ENCODE measurements at regions not wholly inside any gene's neighbourhood (a gene's known extent, or its start where the extent isn't known, plus 50 kb on each side); places are given as distances from the start of the nearest gene placed in this dataset.

- no peak for DNase-seq
- POLR2A ChIA-PET: no interaction called here
- Mint-ChIP-seq H3K4me3 (no peak overlapping the region), H3K27me3 (no peaks in the 10 kb centered on the region), H3K36me3 (ENCODE audit: low read depth) (no peaks in the 10 kb centered on the region), H3K4me1 (no peaks in the 10 kb centered on the region), H3K27ac (no peak overlapping the region), H3K9me3 (no peaks in the 10 kb centered on the region)
- CTCF ChIA-PET: no interaction called here
Measured at GRCh38 chr2:137729305-137729704, 235.0 kb upstream of the HNMT start.

- no peaks in the 10 kb centered on the region for H3K36me3 Mint-ChIP-seq (ENCODE audit: low read depth)
- no peaks in the 10 kb centered on the region for H3K9me3 Mint-ChIP-seq
- H3K27me3 Mint-ChIP-seq: no peaks in the 10 kb centered on the region
- DNase-seq: no peak
- no peak overlapping the region for H3K27ac Mint-ChIP-seq
- no peak overlapping the region for H3K4me3 Mint-ChIP-seq
- no peaks in the 10 kb centered on the region for H3K4me1 Mint-ChIP-seq
- ChIA-PET POLR2A (no interaction called here), CTCF (no interaction called here)
Measured at GRCh38 chr2:137737559-137737958, 226.7 kb upstream of the HNMT start.

DNA sequence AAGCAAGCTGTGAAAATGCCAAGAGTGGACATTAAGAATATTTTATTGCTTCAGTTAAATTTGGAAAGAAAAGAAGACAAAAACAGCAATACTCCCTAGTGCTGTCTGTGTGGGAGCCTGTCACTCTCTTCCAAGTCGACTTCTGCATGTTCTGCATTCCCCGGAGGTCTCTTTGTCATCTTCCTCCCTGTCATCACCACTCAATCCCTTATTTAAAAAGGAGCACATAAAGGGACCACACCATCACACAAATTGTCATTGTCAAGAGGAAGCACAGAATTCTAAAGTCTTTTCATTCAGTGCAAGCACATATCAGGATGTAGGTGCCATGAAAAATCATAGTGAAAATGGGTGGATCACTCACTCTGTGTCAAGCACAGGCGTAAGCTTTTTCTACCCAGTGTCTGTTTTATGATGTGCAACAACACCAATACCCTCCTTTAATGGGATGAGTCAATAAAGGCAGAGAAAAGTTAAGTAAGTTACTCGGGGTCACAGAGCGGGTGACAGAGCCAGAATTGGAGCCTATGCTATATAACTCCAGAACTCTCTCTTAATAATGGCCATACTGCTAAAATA lies 222.4 kb upstream of the HNMT start:
- DNase-seq: no peak
- ChIA-PET CTCF (no interaction called here), POLR2A (no interaction called here)
- no peaks in the 10 kb centered on the region for H3K27me3 Mint-ChIP-seq
- no peaks in the 10 kb centered on the region for H3K36me3 Mint-ChIP-seq (ENCODE audit: low read depth)
- H3K27ac Mint-ChIP-seq: no peak overlapping the region
- no peaks in the 10 kb centered on the region for H3K9me3 Mint-ChIP-seq
- no peaks in the 10 kb centered on the region for H3K4me1 Mint-ChIP-seq
- H3K4me3 Mint-ChIP-seq: no peak overlapping the region

DNA sequence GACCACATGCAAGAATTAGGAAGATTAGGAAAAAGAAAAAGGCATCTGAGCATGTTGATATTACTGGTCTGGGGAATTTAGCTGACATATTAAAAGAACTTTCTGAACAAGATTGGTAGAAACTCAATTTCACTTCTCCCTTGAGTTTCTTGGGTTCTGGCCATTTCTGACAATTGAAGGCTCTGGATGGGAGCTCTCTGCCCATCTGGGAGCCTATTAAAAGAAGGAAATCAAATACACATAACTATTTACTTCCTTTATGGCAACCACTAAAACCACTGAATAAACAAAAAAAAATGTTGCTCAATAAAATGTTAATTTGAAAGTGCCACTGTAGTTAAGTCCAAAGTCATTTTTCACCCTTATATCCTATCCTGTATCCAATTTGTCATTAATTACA lies 216.8 kb upstream of the HNMT start:
- DNase-seq: no peak
- POLR2A ChIA-PET: no interaction called here
- Mint-ChIP-seq H3K27ac (no peak overlapping the region), H3K4me3 (no peak overlapping the region), H3K4me1 (no peaks in the 10 kb centered on the region), H3K27me3 (no peaks in the 10 kb centered on the region), H3K36me3 (ENCODE audit: low read depth) (no peaks in the 10 kb centered on the region), H3K9me3 (no peaks in the 10 kb centered on the region)
- CTCF ChIA-PET: no interaction called here

DNA sequence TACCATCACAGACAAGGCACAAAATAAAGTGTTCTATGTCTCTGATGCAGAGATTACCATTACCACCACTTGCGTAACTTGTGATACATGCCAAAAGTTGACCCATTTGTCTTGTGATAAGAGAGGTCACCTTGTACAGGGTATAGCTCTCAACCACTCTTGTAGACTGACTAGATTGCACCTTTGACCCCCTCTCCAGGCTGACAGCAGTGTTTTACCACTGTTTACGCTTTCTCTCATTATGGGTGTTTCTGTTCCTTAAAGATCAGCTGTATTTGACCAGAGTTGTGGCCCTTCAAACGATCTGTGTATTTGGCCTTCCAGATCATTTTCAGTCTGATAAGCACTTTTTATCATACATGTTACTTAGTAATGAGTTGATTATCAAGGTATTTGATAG lies 215.7 kb upstream of the HNMT start:
- ChIA-PET CTCF (no interaction called here), POLR2A (no interaction called here)
- Mint-ChIP-seq H3K4me3 (no peak overlapping the region), H3K27ac (no peak overlapping the region), H3K27me3 (no peaks in the 10 kb centered on the region), H3K36me3 (ENCODE audit: low read depth) (no peaks in the 10 kb centered on the region), H3K9me3 (no peaks in the 10 kb centered on the region), H3K4me1 (no peaks in the 10 kb centered on the region)
- no peak for DNase-seq

DNA sequence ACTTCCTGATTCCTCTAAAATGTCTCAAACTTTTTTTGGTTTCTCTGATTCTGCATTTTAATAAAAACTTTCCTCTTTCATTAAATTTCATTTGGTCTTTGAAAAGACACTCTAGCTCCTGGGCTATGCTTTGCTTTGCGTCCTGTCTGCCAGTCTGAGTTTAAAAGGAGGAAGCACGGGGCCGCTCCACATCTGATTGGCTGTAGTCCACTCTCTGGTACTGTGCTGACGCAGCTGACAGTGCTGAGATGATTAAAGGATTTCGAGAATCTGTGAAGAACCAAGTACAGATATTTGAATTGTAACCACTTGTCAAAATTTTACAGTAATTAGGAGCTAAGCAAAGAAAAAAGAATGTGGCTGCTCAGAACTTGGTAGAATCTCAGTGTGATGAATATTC lies 199.6 kb upstream of the HNMT start:
- no peak overlapping the region for H3K27ac Mint-ChIP-seq
- no peak overlapping the region for H3K4me3 Mint-ChIP-seq
- no peaks in the 10 kb centered on the region for H3K4me1 Mint-ChIP-seq
- no peak for DNase-seq
- CTCF ChIA-PET: no interaction called here
- peaks cover under 1% of the 10 kb centered on the region for H3K9me3 Mint-ChIP-seq
- H3K27me3 Mint-ChIP-seq: no peaks in the 10 kb centered on the region
- POLR2A ChIA-PET: no interaction called here
- H3K36me3 Mint-ChIP-seq (ENCODE audit: low read depth): no peaks in the 10 kb centered on the region

- no peaks in the 10 kb centered on the region for H3K9me3 Mint-ChIP-seq
- no peaks in the 10 kb centered on the region for H3K36me3 Mint-ChIP-seq (ENCODE audit: low read depth)
- H3K27ac Mint-ChIP-seq: no peak overlapping the region
- no peak overlapping the region for H3K4me3 Mint-ChIP-seq
- no peak for DNase-seq
- ChIA-PET CTCF (no interaction called here), POLR2A (no interaction called here)
- no peaks in the 10 kb centered on the region for H3K4me1 Mint-ChIP-seq
- no peaks in the 10 kb centered on the region for H3K27me3 Mint-ChIP-seq
Measured at GRCh38 chr2:137769406-137769805, 194.9 kb upstream of the HNMT start.

DNA sequence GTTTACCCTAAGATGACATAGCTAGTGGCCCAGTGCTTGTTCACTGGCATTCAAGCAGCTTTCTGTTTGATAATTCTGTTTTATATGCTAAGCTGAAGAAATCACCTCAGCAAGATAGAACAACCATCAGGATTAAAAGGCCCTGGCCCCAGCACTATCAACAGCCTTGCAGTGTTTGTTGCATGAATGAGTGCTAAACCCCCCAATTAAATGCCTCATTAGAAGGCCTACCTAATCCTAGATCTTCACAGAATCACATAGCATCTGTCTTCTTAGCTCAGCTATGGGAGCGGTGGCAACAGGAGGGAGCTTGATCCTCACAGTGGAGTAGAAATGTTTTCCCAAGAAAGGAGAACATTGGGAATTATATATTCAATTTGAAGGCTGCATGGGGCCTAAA lies 194.1 kb upstream of the HNMT start:
- DNase-seq: no peak
- Mint-ChIP-seq H3K36me3 (ENCODE audit: low read depth) (no peaks in the 10 kb centered on the region), H3K27ac (no peak overlapping the region), H3K9me3 (no peaks in the 10 kb centered on the region), H3K27me3 (no peaks in the 10 kb centered on the region), H3K4me1 (no peaks in the 10 kb centered on the region), H3K4me3 (no peak overlapping the region)
- POLR2A ChIA-PET: no interaction called here
- CTCF ChIA-PET: no interaction called here

GRCh38 chr2:137771064-137771463 lies 193.2 kb upstream of the HNMT start:
- no peak for DNase-seq
- Mint-ChIP-seq H3K9me3 (no peaks in the 10 kb centered on the region), H3K27me3 (no peaks in the 10 kb centered on the region), H3K4me3 (no peak overlapping the region), H3K36me3 (ENCODE audit: low read depth) (no peaks in the 10 kb centered on the region), H3K27ac (no peak overlapping the region), H3K4me1 (no peaks in the 10 kb centered on the region)
- CTCF ChIA-PET: no interaction called here
- POLR2A ChIA-PET: interaction anchor here (0.5 kb wide), 1 partner anchor 642 kb away, joined by 4 read pairs; no protein-coding TSS in a partner anchor

DNA sequence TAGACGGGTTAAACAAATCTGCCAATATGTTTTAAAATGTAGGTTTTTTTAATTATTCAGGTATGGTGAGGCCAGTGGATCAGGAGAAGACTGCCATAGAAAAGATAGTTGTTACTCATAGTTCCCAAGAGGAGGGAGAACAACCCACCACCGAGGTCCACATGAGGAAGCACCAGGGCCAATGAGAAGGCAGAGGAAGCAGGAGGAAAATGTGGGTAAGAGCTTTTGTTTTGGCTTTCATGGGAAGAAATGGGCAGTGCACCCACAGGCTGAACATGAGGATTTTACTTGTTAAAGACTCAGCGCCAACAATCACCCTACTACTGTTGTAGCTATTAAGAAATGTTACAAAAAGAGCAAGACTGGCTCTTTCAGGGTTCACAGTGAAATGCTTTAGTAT lies 191.8 kb upstream of the HNMT start:
- Mint-ChIP-seq H3K9me3 (no peaks in the 10 kb centered on the region), H3K4me3 (no peak overlapping the region), H3K27me3 (no peaks in the 10 kb centered on the region), H3K27ac (no peak overlapping the region), H3K36me3 (ENCODE audit: low read depth) (no peaks in the 10 kb centered on the region), H3K4me1 (no peaks in the 10 kb centered on the region)
- ChIA-PET CTCF (no interaction called here), POLR2A (no interaction called here)
- no peak for DNase-seq

DNA sequence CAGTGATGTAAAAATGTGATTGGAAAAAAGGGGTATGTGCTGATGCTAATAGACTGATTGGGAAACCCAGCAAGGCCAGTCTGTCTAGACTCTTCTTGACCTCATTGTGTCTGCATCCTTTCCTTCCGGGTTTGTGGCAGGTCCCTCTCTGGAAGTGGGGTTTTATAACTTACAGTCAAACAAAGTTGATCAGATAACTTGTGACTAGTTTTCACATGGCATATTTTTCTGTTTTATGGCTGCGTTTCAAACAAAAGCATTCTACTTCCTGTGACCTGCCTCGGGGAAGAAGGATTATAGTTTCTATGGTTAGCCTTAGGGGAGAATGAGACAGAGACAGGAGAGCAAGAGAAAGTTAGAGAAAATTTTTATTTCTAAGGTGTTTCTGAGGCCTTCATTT lies 188.7 kb upstream of the HNMT start:
- no peak for DNase-seq
- ChIA-PET POLR2A (no interaction called here), CTCF (no interaction called here)
- Mint-ChIP-seq H3K9me3 (no peaks in the 10 kb centered on the region), H3K4me1 (no peaks in the 10 kb centered on the region), H3K27me3 (no peaks in the 10 kb centered on the region), H3K36me3 (ENCODE audit: low read depth) (no peaks in the 10 kb centered on the region), H3K27ac (no peak overlapping the region), H3K4me3 (no peak overlapping the region)

DNA sequence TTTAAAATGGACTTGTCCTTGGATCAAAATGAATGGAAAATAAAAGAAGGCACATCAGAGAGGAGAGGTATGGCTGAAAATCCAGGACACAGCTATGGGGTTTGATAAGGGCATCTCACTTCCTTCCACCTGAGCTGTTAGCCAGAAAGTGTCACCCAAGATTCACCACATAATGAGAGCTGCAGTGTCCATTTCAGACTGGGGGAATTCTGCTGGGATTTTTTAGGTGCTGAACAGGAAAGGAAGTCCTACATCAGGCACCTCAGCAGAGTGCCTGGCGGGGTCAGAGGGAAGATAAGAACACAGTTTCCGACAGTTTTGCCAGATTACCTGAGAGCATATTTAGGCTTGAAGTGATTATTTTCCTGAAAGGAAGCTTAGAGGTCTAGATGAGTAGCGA lies 187.6 kb upstream of the HNMT start:
- H3K27me3 Mint-ChIP-seq: no peaks in the 10 kb centered on the region
- H3K27ac Mint-ChIP-seq: no peak overlapping the region
- no peak overlapping the region for H3K4me3 Mint-ChIP-seq
- no peak for DNase-seq
- ChIA-PET POLR2A (no interaction called here), CTCF (no interaction called here)
- H3K9me3 Mint-ChIP-seq: no peaks in the 10 kb centered on the region
- H3K4me1 Mint-ChIP-seq: no peaks in the 10 kb centered on the region
- no peaks in the 10 kb centered on the region for H3K36me3 Mint-ChIP-seq (ENCODE audit: low read depth)

- Mint-ChIP-seq H3K4me1 (no peaks in the 10 kb centered on the region), H3K9me3 (peaks cover 2% of the 10 kb centered on the region), H3K36me3 (ENCODE audit: low read depth) (no peaks in the 10 kb centered on the region), H3K27me3 (no peaks in the 10 kb centered on the region), H3K27ac (no peak overlapping the region), H3K4me3 (no peak overlapping the region)
- CTCF ChIA-PET: no interaction called here
- POLR2A ChIA-PET: no interaction called here
- DNase-seq: no peak
Measured at GRCh38 chr2:137797641-137798040, 166.6 kb upstream of the HNMT start.

DNA sequence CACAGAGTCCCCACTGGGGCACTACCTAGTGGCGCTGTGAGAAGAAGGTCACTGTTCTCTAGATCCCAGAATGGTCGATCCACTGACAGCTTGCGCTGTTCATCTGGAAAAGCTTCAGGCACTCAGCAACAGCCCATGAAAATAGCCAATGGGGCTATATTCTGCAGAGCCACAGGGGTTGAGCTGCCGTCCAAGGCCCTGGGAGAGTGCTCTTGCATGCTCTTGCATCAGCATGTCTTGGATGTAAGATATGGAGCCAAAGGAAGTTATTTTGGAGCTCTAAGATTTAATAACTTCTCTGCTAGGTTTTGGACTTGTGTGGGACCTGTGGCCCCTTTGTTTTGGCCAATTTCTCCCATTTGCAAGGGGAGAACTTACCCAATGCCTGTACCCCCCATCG lies 164.7 kb upstream of the HNMT start:
- H3K4me3 Mint-ChIP-seq: no peak overlapping the region
- peaks cover 2% of the 10 kb centered on the region for H3K9me3 Mint-ChIP-seq
- ChIA-PET CTCF (no interaction called here), POLR2A (no interaction called here)
- no peaks in the 10 kb centered on the region for H3K27me3 Mint-ChIP-seq
- H3K27ac Mint-ChIP-seq: no peak overlapping the region
- no peak for DNase-seq
- H3K4me1 Mint-ChIP-seq: no peaks in the 10 kb centered on the region
- H3K36me3 Mint-ChIP-seq (ENCODE audit: low read depth): no peaks in the 10 kb centered on the region

DNA sequence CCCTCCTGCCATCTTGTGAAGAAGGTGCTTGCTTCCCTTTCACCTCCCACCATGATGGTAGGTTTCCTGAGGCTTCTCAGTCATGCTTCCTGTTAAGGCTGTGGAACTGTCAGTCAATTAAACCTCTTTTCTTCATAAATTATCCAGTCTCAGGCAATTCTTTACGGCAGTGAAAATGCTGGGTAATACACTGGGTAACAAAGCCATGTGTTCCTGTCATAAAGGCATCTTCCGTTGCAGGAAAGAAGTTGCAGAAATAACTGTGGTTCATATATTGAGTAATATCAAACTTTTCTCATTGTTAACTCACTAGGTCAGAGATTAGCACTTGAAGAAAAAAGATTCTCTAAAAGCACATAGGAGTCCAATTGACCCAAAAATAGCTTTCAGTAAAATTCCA lies 163.9 kb upstream of the HNMT start:
- Mint-ChIP-seq H3K4me3 (no peak overlapping the region), H3K27ac (no peak overlapping the region), H3K36me3 (ENCODE audit: low read depth) (no peaks in the 10 kb centered on the region), H3K9me3 (peaks cover 2% of the 10 kb centered on the region), H3K4me1 (no peaks in the 10 kb centered on the region), H3K27me3 (no peaks in the 10 kb centered on the region)
- CTCF ChIA-PET: no interaction called here
- no peak for DNase-seq
- POLR2A ChIA-PET: no interaction called here

All from activated CD4-positive, alpha-beta memory T cell treated with anti-CD3 and anti-CD28 coated beads, Interleukin-2, amount 10 ng/mL, durations not matched to agents 7 days and 5 days (primary cell).